Neural progenitor cell (in vitro differentiated cells): ENCODE measurements at regions not wholly inside any gene's neighbourhood (a gene's known extent, or its start where the extent isn't known, plus 50 kb on each side); places are given as distances from the start of the nearest gene placed in this dataset.

Experiments
- EZH2 ChIP-seq: fragments of 200-600 bp; sonication (generic); IDR thresholded peaks from 2 replicates; pipeline ENCODE4 v1.6.1; 2017; ENCODE audit warnings: antibody characterized with exemption, mild to moderate bottlenecking, moderate library complexity
- EZH2phosphoT487 ChIP-seq: fragments of 200-600 bp; sonication (generic); IDR thresholded peaks from 2 replicates; pipeline ENCODE4 v1.6.1; 2017; ENCODE audit warnings: antibody characterized with exemption
- TF ChIP-seq, protein P1 (sequence below): fragments of 200-600 bp; sonication (generic); IDR thresholded peaks from 2 replicates; pipeline ENCODE4 v1.5.1; 2017; ENCODE audit warnings: antibody characterized with exemption, mild to moderate bottlenecking

DNA sequence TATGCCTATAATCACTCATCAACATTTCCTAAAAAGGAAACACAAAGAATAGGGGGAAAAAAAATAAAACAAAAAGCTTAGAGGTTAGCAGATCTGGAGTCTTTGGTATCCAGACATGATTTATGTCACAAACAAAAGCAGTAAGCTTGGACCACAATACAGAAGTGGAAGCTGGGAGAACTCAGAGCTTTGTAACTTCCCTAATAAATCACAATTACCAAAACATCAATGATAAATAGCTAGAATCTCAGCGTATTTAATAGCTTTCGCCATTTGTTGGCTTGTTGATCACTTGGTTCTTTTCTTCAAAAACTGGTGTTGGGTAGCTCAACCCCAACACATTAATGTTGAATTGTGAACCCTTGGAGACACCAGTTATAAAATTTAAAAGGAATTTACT, 392.5 kb downstream of the IRS1 start:
- TF ChIP-seq, protein P1, sequence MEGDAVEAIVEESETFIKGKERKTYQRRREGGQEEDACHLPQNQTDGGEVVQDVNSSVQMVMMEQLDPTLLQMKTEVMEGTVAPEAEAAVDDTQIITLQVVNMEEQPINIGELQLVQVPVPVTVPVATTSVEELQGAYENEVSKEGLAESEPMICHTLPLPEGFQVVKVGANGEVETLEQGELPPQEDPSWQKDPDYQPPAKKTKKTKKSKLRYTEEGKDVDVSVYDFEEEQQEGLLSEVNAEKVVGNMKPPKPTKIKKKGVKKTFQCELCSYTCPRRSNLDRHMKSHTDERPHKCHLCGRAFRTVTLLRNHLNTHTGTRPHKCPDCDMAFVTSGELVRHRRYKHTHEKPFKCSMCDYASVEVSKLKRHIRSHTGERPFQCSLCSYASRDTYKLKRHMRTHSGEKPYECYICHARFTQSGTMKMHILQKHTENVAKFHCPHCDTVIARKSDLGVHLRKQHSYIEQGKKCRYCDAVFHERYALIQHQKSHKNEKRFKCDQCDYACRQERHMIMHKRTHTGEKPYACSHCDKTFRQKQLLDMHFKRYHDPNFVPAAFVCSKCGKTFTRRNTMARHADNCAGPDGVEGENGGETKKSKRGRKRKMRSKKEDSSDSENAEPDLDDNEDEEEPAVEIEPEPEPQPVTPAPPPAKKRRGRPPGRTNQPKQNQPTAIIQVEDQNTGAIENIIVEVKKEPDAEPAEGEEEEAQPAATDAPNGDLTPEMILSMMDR, result no peak
- no peak for TF ChIP-seq EZH2
- no peak for TF ChIP-seq EZH2phosphoT487
